SH-SY5Y (cell line): ENCODE measurements at regions not wholly inside any gene's neighbourhood (a gene's known extent, or its start where the extent isn't known, plus 50 kb on each side); places are given as distances from the start of the nearest gene placed in this dataset.

Source experiments
- GATA2 ChIP-seq: IDR thresholded peaks from 2 replicates; pipeline ENCODE4 v1.6.1; 2011; ENCODE audit warnings: mild to moderate bottlenecking, low read depth, low read length
- GATA3 ChIP-seq: IDR thresholded peaks from 2 replicates; pipeline ENCODE4 v1.6.1; 2011; ENCODE audit warnings: low read depth, mild to moderate bottlenecking, low read length, moderate library complexity

DNA sequence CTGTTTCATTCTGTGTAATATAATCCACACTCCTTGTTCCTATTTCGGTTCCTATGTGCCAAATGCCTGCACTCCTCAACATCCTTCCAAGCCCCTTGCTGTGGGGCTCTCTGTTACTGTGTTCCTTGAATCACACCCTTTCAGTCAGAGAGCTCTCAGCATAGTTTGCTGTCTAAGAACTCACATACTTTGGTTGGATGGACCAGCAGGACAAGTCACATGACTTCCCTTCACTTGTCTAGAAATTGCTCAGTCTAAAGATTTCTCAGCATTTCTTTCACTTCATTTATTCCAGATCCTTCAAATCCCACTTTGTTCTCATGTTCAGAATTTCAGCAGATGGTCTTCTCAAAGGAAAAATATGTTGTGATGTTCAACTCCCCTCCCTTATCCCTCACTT is 203.5 kb upstream of the PFN2 start:
- TF ChIP-seq GATA2 (no peak), GATA3 (no peak)
